Posterior vena cava (tissue), 2 donors: ENCODE measurements at regions not wholly inside any gene's neighbourhood (a gene's known extent, or its start where the extent isn't known, plus 50 kb on each side); places are given as distances from the start of the nearest gene placed in this dataset.
A peak's percentile ranks its signal among the peaks of the same experiment; 100 is the strongest.
"Not testable (repeated sequence)": the region's sequence is repeated elsewhere in the genome, so short reads cannot be mapped to it uniquely, and the experiment has no call there.

ENCODE experiments used
- DNase-seq: peaks from one replicate; pipeline ENCODE4 v3.0.0-alpha.2; 2020; ENCODE audit warnings: low spot score
- intact Hi-C, 2 donors: fragments of 100-400 bp; cut with DNase I; formaldehyde crosslinking; loops; one replicate each; pipeline versions ENCODE4 v1.14.1 to v1.14.2; 2022 to 2023
- donor health status: DM: yes; HTN: yes; CAD: no.
- donor health status: DM: yes; HTN: yes; CAD: no.

DNA sequence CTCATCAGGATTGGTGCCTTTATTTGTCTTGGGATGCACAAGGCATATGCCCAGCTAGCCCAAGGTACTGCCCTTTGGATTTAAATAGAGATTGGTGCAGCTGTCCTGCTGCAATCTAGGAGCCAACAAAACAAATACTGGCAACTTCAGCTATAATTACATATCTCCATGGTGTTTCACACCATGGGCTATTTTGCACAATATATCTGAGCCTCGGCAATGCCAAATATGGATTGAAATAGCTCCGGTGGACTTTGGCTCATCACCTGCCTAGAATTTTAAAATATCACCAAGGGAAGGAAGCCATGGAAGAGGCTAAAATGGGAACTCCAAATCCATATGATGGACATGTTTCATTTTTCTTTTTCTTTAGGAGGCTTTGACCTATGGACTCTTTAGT is 367.8 kb upstream of the UMPS start:
- intact Hi-C loops = no loop called here
- no peak for DNase-seq

DNA sequence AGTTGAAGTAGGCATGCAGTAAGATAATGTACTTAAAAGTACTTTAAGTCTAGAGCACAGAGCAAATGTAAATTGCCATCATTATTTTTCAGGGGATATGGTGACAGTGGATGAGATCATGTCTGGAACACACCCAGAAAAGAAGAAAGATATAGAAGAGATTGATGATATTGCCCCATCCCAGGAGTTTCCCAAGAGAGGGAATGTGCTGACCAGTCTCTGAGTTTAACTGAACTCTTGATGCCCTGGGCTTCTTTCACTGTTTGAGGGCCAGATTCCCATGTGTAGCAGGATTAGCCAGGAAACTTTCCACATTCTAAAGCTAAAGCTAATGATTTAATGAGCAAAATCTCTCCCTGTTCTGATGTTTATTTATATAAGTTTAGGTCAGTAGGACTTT is 366.8 kb upstream of the UMPS start:
- intact Hi-C loops = no loop called here
- no peak for DNase-seq

DNA sequence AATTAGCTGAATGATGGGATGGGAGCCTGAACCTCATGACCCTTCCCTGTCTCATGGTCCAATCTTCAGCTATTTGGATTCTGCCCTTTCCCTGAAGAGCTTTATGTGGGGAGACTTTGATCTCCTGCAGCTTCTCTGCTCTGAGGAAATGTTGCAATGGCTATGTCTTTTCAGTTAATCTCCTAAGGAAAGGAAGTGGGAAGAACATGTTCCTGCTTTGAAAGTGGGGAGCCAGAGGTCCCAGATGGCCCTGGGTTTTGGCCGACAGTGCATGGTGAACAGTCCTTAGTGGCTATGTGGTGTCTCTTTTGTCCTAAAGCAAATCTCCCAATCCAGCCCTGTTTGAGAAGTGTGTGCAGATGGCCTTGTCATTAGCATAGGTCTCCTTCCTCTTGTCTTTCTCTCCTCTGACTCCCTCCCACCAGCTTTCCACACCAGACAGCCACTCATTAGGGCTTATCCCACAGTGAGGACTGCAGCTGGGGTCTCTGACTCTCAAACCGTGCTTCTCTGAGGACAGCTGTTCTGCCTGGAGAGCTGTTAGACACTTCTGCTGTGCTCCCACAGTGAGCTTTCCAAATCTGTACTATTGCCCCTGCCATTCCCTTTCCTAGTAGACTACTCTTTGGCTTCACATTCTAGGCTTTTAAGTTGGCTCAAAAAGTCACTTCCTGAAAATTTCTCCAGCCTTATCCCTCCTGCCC is 365.8 kb upstream of the UMPS start:
- intact Hi-C loops = no loop called here

DNA sequence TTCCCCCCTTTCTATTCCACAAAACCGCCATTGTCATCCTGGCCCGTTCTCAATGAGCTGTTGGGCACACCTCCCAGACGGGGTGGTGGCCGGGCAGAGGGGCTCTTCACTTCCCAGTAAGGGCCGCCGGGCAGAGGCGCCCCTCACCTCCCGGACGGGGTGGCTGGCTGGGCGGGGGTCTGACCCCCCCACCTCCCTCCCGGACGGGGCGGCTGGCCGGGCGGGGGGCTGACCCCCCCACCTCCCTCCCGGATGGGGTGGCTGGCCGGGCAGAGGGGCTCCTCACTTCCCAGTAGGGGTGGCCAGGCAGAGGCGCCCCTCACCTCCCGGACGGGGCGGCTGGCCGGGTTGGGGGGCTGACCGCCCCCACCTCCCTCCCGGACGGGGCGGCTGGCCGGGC is 363.6 kb upstream of the UMPS start:
- intact Hi-C loops, DNase-seq: not testable (repeated sequence)

More for the DNA sequence above, 365.8 kb upstream of the UMPS start:
- no peak for DNase-seq

DNA sequence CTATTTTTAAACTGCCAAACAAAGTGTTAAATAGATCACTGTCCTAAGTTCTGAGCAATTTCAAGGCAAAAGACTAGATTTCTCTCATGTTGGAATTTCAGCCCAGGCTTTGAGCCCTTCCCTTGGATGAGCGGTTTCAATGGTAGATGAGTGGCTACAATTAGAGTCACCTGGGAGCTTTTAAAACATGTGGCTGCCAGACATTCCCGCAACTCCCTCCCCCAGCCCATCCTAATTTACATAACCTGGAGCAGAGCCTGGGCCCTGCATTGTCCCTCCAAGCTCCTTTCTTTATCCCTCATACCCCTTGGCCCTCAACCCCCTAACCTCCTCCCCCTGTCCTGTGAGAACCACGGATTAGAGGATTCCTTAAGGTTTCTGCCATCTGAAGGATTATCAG is 357.5 kb upstream of the UMPS start:
- intact Hi-C loops = no loop called here
- DNase-seq = no peak

DNA sequence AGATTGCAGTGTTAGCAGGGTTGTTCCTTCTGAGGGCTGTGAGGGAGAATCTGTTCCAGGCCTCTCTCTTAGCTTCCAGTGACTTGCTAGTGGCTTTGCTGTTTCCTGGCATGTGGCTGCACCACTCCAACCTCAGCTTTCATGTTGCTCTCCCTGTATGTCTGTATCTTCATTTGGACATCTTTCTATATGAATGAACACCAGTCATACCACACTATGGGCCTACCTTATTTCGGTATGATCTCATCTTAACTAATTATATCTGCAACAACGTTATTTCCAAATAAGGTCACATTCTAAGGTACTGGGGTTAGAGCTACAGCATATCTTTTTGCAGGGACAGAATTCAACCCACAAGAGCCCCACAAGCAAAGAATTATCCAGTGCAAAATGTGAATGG is 356.7 kb upstream of the UMPS start:
- no peak for DNase-seq
- intact Hi-C loops = no loop called here

DNA sequence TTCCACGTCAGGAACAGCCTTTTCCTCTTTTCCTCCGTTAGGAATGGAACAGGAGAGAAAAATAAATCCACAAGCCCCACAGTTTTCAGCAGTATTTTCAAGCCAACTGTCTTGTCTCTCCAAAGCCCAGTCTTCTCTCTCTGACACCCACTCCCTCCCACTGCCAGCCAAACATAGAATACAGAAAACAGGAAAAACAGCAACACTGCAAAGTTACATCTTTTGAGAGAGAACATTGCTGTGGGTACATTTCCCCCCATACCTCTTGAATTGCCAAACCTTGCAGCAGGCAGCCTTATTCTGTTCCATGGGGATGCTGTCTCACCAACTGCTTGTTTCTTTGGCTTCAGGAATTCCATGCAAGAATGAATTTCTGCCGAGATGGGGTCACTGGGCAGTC is 355.7 kb upstream of the UMPS start:
- DNase-seq = no peak
- intact Hi-C loops = no loop called here

DNA sequence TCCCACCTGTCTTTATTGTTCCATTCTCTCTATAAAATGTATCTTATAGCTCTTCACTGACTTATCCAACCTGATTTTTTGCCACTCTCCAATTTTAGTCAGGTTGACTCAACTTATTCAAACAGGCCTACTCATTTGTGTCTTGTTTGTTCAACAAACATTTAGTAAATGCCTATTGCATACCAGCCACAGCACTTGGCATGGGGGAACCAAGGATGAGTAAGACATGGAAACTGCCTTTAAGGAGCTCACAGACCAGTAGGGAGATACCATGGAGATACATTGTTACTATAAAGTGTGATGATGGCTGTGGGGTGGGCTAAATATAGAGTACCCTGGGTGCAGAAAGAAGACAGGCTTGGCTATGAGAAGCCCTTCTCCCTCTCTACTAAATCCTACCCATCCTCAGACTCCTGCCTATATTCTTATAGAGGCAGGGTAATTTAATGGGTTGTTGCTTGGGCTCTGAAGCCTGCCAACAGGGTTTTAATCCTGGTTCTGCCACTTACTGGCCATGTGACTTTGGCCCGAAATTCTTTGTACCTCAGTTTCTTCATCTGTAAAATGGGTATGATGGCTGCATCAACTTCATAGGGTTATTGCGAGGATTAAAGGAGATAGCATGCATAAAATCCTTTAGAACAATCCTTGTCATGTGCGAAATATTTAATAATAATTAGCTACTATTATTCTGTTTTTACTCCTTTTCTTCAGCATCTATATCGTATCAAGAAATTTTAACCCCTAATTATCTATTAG is 348.5 kb upstream of the UMPS start:
- intact Hi-C loops = no loop called here
- DNase-seq = no peak

DNA sequence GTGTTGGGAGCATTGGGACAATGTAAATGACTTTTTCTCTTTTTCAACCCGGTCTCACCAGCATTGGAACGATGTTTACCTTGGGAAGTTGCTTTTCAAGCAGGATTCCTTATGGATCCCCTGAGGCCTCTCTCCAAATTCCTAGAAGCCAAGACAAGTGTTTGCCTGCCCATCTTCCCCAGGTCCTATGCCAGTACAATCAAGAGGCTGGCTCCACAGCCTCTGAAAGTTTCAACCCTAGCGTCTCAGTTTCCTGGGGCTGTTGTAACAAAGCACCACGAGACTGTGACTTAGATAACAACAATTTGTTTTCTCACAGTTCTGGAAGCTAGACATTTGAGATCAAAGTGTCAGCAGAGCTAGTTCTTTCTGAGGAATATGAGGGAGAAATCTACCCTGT is 347.2 kb upstream of the UMPS start:
- intact Hi-C loops = no loop called here

DNA sequence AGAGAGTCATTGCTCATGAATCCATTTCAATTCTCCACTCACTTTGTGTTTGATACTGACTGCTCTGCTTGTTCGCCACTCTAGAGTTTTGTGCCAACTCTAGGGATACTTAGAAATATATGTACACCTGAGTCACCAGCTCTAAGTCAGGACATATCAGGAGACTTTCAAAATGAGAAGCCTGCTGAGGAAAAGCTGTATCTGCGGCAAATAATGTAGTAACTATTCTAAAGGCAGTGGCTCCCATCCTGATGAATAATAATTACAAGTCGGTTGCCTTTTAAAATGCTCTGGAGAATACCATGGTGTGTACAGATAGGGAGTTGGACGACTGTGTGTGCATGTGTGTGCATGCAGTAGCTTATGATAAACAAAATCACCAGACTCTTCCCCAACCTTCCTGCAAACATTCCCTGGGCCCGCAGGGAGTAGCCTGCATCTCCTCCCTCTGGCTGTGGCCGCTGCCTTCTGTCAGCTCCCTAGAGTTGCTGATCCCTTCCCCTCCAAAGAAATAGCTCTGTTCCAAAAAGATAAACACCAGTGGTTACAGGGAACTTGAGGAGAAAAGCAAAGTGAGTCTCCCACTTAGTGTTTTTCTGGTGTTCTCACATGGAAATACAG is 346.3 kb upstream of the UMPS start:
- no peak for DNase-seq
- intact Hi-C loops = no loop called here

More for the DNA sequence above, 347.2 kb upstream of the UMPS start:
- DNase-seq = no peak

DNA sequence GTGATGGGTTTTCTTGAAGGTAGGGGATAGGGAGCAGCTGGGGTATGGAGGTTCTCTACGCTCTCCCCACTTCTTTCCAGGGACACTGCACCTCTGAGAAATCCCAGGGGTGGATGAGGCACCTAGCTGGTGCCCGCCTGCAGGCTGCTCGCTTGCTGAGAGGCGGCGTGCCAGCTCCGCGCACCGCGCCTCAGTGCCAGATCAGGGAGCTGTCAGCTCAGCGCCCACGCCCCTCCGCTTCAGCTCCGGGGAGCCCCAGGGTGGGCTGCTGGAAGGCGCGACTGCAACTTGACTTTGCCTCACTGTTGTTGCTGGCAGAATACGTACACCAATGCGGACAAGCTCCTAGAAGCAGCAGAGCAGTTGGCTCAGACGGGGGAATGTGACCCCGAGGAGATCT is 345.7 kb upstream of the UMPS start:
- DNase-seq = no peak
- intact Hi-C loops = no loop called here

DNA sequence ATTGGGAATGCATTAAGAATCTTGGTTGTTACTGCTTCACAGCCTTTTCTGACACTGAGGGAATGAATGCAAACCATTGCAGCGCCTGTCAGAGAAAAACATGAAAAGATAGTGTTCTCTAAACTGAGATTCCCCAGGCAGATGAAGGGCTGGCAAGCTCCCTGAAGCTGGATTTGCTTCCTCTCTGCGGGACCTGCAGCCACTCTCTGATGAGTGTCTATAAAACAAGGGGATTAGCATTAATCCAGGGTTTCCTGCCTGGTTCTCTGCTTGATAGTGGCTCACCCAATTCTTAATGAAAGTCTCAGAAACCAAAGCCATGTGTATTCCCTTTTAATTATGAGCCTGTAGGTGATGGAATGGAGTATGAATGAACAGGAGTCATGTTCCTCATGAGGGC is 344.3 kb upstream of the UMPS start:
- no peak for DNase-seq
- intact Hi-C loops = no loop called here

DNA sequence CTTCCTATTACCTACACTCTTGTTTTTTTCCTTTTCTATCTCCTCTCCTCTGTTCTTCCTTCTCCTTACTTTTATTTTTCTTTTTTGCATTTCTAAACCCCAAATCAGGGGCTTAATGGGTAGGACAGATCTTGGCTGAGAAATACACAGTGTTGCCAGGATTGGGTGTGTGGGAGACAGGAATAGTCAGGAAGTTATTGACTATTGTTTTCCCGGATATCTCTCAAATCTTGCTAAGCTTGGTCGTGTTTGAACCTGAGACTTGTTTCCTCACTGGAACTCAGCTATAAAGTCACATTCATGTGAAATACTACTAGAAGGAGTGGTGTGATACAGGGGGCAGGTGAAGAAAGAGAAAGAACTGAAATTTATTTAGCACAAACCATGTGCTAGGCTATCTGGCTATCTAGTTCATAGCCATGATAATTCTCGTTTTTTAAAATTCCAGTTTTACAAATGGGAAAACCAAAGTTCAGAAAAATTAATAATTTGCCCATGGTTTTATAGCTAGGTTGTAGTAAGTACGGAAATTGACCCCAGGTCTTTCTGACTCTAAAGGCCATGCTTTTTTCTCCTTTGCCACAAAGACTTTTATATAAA is 343.2 kb upstream of the UMPS start:
- intact Hi-C loops = no loop called here
- no peak for DNase-seq

DNA sequence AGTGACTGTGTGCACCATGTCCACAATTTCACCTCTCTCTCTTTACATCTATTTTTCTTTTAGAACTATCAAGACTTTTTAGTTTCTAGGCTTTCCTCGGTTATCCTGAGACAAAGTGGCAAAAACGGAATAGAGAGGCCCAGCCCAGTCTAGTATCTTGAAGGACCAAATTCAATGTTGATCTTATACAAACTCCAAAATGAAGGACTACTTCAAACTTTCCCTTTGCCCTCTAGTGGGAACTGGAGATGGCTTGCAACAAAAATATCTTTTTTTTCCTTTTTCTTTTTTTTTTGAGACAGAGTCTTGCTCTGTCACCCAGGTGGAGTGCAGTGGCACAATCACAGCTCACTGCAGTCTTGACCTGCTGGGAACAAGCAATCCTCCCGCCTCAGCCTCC is 338.5 kb upstream of the UMPS start:
- intact Hi-C loops = no loop called here
- DNase-seq = no peak

DNA sequence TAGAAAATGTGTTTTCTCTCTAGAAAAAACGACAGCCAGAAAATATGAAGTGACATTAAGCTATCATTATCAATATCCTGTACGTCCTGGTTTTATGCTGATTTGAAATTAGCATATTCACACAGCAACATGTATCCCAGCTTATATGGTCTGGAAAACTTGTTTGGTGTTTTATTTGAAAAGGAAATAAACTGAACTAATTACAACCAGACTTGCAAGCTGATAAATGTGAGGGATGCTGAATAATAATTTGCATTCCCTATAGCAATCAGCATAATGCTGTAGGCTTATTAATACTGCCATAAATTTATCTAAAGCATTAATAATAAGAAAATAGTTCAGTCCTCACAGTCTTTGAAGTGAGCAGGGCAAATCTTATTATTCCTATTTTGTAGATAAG is 336.9 kb upstream of the UMPS start:
- no peak for DNase-seq
- intact Hi-C loops = no loop called here

DNA sequence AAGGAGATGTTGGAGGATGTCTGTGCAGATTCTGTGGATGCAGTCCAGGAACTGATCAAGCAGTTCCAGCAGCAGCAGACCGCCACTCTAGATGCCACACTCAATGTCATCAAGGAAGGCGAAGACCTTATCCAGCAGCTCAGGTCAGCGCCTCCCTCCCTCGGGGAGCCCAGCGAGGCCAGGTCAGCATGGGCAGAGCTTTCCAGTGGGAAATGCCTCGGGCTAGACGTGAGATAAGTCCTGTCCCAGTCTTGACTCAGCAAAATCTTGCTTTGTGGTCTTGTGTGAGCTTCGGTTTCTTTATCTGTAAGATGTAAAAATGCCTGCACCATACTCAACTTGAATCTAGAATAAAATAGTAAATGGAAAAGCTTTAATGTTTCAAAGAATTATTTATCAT is 335.1 kb upstream of the UMPS start:
- intact Hi-C loops = no loop called here
- no peak for DNase-seq

DNA sequence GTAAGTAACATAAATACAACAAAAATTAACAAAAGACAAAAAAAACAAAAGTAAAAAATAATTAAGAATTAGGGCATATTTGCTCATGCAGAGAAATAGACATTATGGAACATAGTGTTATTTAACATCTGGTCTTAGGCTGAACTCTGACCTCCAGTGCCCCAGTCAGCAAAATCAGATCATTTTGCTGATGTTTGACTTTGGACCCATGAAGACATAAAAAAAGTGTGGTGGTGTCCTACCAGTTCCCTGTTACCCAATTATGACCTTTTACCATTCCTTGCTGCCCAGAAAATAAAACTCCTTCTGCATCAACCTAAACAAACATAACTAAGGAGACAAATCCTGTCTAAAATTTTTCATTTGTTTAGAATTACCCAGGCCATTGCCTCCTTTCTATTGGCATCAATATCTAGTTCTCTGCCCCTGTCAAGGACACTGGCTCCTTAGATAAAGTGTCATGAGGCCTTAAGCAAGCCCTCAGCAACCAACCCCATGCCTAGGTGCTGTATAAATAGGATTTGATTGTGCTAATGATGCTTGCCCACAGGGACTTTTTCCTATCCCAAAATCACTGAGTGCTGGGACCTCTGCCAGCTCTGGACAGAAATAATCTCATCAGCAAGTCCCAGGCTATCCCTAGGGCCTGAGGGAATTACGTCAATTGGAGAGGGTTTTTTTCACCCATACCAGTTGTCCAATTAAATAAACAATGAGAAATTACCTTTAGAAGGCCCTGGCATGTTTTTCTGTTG is 334.5 kb upstream of the UMPS start:
- intact Hi-C loops = no loop called here
- peak; percentile 84 for DNase-seq

DNA sequence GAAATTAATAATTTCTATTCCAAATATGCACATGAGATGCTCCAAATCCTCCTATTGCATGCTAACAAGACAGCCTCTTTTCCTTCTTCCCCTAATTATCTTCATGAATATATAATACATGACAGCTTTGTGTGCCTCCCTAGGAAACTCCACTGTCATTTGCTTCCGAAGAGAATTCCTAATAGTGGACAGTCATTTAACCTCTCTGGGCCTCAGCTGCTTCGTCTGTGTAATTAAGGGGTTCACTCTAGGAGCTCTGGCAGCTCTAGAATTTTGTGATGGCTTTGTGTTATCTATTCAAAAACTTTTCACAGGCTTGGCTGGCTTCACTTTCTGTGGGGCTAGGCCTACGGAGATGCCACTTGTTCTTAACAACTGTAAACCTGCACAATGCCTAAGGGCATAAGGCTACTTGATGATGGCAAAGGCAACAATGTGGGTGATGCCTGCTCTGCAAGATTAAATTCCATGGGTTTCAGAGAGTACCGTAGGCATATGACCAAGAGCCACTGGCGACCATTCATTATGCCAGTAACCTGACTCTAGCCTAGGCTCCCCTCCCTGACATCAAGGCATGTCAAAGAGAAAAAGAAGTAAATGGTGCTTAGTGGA is 333.8 kb upstream of the UMPS start:
- intact Hi-C loops = no loop called here
- no peak for DNase-seq

DNA sequence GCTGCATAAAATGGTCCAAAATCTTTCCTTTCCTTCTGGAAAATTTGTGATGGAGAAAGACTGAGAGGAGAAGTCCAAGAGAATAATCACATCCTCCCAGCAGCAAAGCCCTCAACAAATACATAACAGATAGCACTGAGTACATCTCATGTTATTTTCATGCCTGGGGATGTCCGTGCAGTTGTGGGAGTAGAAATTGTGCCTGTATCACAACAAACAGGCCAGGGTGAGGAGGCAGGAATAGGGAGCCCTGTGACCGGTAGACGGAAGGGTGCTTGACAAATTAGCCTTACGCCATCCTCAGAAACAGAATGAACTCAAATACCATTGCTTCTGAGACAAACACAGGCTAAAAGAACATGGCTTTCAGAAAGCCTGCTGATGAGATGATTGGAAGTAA is 333.2 kb upstream of the UMPS start:
- intact Hi-C loops = no loop called here
- no peak for DNase-seq
